Right lobe of liver (tissue), 6 donors: ENCODE measurements at regions not wholly inside any gene's neighbourhood (a gene's known extent, or its start where the extent isn't known, plus 50 kb on each side); places are given as distances from the start of the nearest gene placed in this dataset.

Source experiments
- ATAC-seq, 4 donors: fragments of 200-7000 bp; cut with Tn5 transposase; one replicate each; pipeline ENCODE4 v1.9.1; 2020; ENCODE audit warnings: mild to moderate bottlenecking in 4 of 4, moderate library complexity in 4 of 4
- DNase-seq, 3 donors: peaks; one replicate each; pipeline ENCODE4 v3.0.0-alpha.2; 2020
- H3K27ac ChIP-seq, 3 donors: fragments of 200-600 bp; one replicate each; pipeline ENCODE4 v1.8.0; 2022
- H3K27me3 ChIP-seq, 2 donors: fragments of 200-600 bp; one replicate each; pipeline ENCODE4 v1.8.0; 2022
- H3K36me3 ChIP-seq, 4 donors: fragments of 200-600 bp; sonication (generic) in 1 of 4; one replicate each; pipeline versions ENCODE4 v1.5.1 to v1.8.0; 2017 to 2022; ENCODE audit warnings: control low read depth in 1 of 4
- H3K4me1 ChIP-seq, 4 donors: fragments of 200-600 bp; sonication (generic) in 1 of 4; one replicate each; pipeline versions ENCODE4 v1.5.1 to v1.8.0; 2017 to 2022; ENCODE audit warnings: control low read depth in 1 of 4
- H3K4me3 ChIP-seq, 3 donors: fragments of 200-600 bp; one replicate each; pipeline ENCODE4 v1.8.0; 2022
- H3K9me3 ChIP-seq, 4 donors: fragments of 200-600 bp; sonication (generic) in 1 of 4; one replicate each; pipeline versions ENCODE4 v1.5.1 to v1.8.0; 2017 to 2022; ENCODE audit warnings: control low read depth in 1 of 4
- POLR2A ChIP-seq: fragments of 450-650 bp; IDR thresholded peaks from one replicate; pipeline ENCODE4 v1.6.1; 2017; ENCODE audit warnings: antibody characterized with exemption, mild to moderate bottlenecking
- WGBS: methylation state at CpG from one replicate; pipeline ENCODE4 v1.1.6; 2018; ENCODE audit warnings: low coverage, low lambda C conversion rate; ENCODE audit not compliant: insufficient coverage; ENCODE audit errors: missing lambda C conversion rate; 5-methylcytosine and 5-hydroxymethylcytosine counted together
- intact Hi-C, 2 donors: fragments of 100-400 bp; cut with DNase I; formaldehyde crosslinking; loops; one replicate each; pipeline versions ENCODE4 v1.11.2 to v1.14.1; 2022
- TF ChIP-seq, protein P1 (sequence below), 4 donors: fragments of 200-600 bp in 3 of 4; fragments of 450-650 bp in 1 of 4; IDR thresholded peaks; one replicate each; pipeline versions ENCODE4 v1.5.1 to v1.8.0; 2016 to 2022; ENCODE audit warnings: antibody characterized with exemption in 4 of 4, mild to moderate bottlenecking in 2 of 4
- donor health status: DM: no; HTN: yes; CAD: no.
- donor health status: DM: no; HTN: no; CAD: no.
- donor health status: DM: no; HTN: no; CAD: no.
- donor health status: DM: no; HTN: yes; CAD: no.
- donor health status: DM: no; HTN: yes; CAD: no.

DNA sequence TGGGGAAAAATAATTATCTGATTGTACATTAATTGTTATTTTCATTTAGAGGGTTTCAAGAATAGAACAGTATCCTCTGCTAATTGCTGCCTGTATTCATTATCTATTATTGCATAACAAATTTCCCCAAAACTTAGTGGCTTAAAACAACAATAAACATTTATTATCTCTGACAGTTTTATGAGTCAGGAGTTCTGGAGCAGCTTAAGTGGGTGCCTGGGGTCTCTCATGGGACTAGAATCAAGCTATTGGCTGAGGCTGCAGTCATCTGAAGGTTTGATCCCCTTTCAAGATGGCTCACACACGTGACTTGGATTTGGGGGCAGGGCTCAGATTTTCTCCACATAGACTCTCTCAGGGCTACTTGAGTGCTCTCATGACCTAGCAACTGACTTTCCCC is 98.1 kb upstream of the JADE1 start:
- no peak for TF ChIP-seq POLR2A
- TF ChIP-seq, protein P1, sequence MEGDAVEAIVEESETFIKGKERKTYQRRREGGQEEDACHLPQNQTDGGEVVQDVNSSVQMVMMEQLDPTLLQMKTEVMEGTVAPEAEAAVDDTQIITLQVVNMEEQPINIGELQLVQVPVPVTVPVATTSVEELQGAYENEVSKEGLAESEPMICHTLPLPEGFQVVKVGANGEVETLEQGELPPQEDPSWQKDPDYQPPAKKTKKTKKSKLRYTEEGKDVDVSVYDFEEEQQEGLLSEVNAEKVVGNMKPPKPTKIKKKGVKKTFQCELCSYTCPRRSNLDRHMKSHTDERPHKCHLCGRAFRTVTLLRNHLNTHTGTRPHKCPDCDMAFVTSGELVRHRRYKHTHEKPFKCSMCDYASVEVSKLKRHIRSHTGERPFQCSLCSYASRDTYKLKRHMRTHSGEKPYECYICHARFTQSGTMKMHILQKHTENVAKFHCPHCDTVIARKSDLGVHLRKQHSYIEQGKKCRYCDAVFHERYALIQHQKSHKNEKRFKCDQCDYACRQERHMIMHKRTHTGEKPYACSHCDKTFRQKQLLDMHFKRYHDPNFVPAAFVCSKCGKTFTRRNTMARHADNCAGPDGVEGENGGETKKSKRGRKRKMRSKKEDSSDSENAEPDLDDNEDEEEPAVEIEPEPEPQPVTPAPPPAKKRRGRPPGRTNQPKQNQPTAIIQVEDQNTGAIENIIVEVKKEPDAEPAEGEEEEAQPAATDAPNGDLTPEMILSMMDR (IDR thresholded peaks at IDR 0.05) = no peak
- no peak for DNase-seq
- Histone ChIP-seq H3K9me3 (no peaks in the 10 kb centered on the region), H3K36me3 (no peaks in the 10 kb centered on the region), H3K27me3 (no peaks in the 10 kb centered on the region), H3K4me3 (no peak overlapping the region), H3K4me1 (no peaks in the 10 kb centered on the region), H3K27ac (no peak overlapping the region)
- WGBS = 67% methylated on average over 1 of the region's 1 CpG
- ATAC-seq = no peak
- intact Hi-C loops = no loop called here

DNA sequence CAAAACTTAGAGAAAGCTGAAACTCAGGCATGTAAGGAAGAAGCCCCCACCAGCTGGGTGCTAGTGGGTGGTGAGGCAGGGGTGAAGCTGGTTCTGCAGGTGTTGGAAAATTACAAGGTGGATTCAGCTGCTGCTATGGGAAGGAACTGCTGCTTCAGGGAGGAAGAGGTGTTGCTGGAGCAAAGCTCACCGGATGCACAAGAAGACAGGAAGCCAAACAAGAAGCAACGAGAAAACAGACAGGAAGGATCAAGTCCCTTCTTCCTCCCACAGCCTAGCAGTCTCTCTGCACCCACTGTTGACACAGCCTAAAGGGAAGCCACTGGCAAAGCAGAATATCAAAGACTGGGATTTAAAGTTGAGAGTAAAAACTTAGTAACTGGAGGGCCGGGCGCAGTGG is 100.2 kb upstream of the JADE1 start:
- WGBS = 36% methylated on average over 4 of the region's 4 CpGs
- no peaks in the 10 kb centered on the region for H3K9me3 ChIP-seq
- TF ChIP-seq, protein P1 (IDR thresholded peaks at IDR 0.05) = no peak
- no peak for TF ChIP-seq POLR2A
- ATAC-seq (no peak), DNase-seq (no peak)
- no peaks in the 10 kb centered on the region for H3K4me1 ChIP-seq
- H3K27ac ChIP-seq = no peak overlapping the region
- H3K4me3 ChIP-seq = no peak overlapping the region
- H3K36me3 ChIP-seq = no peaks in the 10 kb centered on the region
- intact Hi-C loops = no loop called here
- no peaks in the 10 kb centered on the region for H3K27me3 ChIP-seq

DNA sequence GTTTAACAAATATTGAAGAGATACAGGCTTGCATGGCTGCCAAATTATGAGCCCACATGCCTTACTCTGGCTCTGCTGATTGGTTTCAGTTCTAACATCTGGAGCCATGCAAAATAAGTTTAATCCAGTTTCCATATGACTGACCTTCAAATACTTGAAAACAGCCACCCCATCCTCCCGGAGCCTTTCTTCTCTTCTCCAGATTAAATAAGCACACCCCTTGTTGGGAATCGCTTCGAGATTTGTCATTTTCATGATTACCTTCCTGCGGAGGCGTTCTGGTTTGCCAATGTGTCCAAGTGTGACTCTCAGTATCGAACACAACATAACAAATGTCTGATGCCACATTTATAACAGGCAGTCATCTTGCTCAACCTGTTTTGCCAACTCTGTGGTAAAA is 101.6 kb upstream of the JADE1 start:
- Histone ChIP-seq H3K36me3 (no peaks in the 10 kb centered on the region), H3K4me3 (no peak overlapping the region), H3K27ac (no peak overlapping the region), H3K4me1 (no peaks in the 10 kb centered on the region), H3K27me3 (no peaks in the 10 kb centered on the region), H3K9me3 (no peaks in the 10 kb centered on the region)
- ATAC-seq (no peak), DNase-seq (no peak)
- WGBS = 73% methylated on average over 6 of the region's 6 CpGs
- TF ChIP-seq POLR2A = no peak
- TF ChIP-seq, protein P1 (IDR thresholded peaks at IDR 0.05) = no peak
- intact Hi-C loops = no loop called here

DNA sequence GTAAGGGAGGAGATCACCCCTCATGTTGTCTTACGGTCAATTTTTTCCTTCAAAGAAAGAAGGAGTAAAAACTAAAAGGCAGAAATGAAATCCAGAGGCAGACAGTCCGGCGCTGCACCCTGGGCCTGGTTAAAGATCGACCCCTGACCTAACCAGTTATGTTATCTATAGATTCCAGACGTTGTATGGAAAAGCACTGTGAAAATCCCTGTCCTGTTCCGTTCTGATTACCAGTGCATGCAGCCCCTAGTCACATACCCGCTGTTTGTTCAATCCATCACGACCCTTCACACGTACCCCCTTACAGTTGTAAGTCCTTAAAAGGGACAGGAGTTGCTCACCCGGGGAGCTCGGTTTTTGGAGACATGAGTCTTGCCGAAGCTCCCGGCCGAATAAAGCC is 105.6 kb upstream of the JADE1 start:
- ATAC-seq (no peak), DNase-seq (no peak)
- Histone ChIP-seq H3K4me3 (no peak overlapping the region), H3K27ac (no peak overlapping the region), H3K36me3 (no peaks in the 10 kb centered on the region), H3K4me1 (no peaks in the 10 kb centered on the region), H3K27me3 (no peaks in the 10 kb centered on the region), H3K9me3 (no peaks in the 10 kb centered on the region)
- WGBS = 88% methylated on average over 11 of the region's 14 CpGs
- TF ChIP-seq POLR2A = no peak
- TF ChIP-seq, protein P1 (IDR thresholded peaks at IDR 0.05) = no peak
- intact Hi-C loops = no loop called here
